ENCODE measurements at regions not wholly inside any gene's neighbourhood (a gene's known extent, or its start where the extent isn't known, plus 50 kb on each side); places are given as distances from the start of the nearest gene placed in this dataset.
A peak's percentile ranks its signal among the peaks of the same experiment; 100 is the strongest.

GRCh38 chr1:82840192-82840591 is 1039.5 kb downstream of the ADGRL2 start:
- no peak overlapping the region for H3K27ac ChIP-seq (ENCODE audit: low read depth, low read length)
- H3K4me3 ChIP-seq (ENCODE audit: low read depth, low read length): no peak overlapping the region
- no peaks in the 10 kb centered on the region for H3K36me3 ChIP-seq (ENCODE audit: insufficient read depth, low read length)
- H3K27me3 ChIP-seq (ENCODE audit: insufficient read depth, low read length): no peaks in the 10 kb centered on the region
- no peaks in the 10 kb centered on the region for H3K79me2 ChIP-seq (ENCODE audit: control insufficient read depth, insufficient read depth, low read length, unreplicated experiment)
- peaks cover 22% of the 10 kb centered on the region for H3K4me1 ChIP-seq (ENCODE audit: control insufficient read depth, insufficient read depth, low read length, unreplicated experiment)
- no peak overlapping the region for H2AFZ ChIP-seq (ENCODE audit: low read length, unreplicated experiment)

GRCh38 chr1:82837766-82838465 is 1037.2 kb downstream of the ADGRL2 start:
- no peaks in the 10 kb centered on the region for H3K27me3 ChIP-seq (ENCODE audit: insufficient read depth, low read length)
- H3K36me3 ChIP-seq (ENCODE audit: insufficient read depth, low read length): no peaks in the 10 kb centered on the region
- H3K4me3 ChIP-seq (ENCODE audit: low read depth, low read length): peak overlapping the region; percentile 17; the same call in 1 of the 2 replicates
- peak overlapping the region; percentile 51 for H2AFZ ChIP-seq (ENCODE audit: low read length, unreplicated experiment)
- peak overlapping the region; percentile 64 for H3K27ac ChIP-seq (ENCODE audit: low read depth, low read length)
- H3K4me1 ChIP-seq (ENCODE audit: control insufficient read depth, insufficient read depth, low read length, unreplicated experiment): peaks cover 22% of the 10 kb centered on the region
- no peaks in the 10 kb centered on the region for H3K79me2 ChIP-seq (ENCODE audit: control insufficient read depth, insufficient read depth, low read length, unreplicated experiment)

DNA sequence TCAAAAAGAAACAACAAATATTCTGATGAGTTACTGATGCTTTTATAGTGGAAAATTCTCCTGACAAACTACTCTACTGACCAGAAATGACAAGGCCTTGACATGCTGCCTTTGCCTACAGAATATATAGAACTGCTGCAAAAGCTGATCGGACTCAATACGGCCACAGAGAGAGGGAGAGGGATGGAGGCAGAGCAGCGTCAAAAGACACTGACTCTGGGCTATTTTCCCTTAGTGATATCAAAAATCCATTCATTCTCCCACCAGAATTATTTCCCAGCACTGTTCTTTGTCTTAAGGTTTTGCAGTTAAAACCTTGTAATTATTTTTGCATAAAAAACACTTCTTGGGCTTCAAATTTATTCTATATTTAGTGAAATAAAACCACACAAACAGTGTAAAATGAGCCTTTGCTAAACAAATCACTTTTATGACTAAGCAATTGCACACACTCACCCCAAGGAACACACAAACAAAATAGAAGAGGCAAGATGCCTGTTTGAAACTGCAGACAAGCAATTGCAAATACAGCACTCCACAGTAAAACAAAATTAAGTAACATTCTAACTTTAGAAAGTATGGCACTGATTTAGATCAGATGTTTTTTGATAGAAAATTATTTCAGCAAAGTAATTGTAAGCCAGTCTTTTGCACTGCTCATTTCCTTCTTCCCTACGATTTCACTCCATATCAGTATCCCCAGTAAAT is 1036.4 kb downstream of the ADGRL2 start:
- H3K4me1 ChIP-seq (ENCODE audit: control insufficient read depth, insufficient read depth, low read length, unreplicated experiment): peaks cover 22% of the 10 kb centered on the region

GRCh38 chr1:82836213-82836972 is 1035.7 kb downstream of the ADGRL2 start:
- Histone ChIP-seq H2AFZ (ENCODE audit: low read length, unreplicated experiment) (peak overlapping the region; percentile 51), H3K27ac (ENCODE audit: low read depth, low read length) (no peak overlapping the region), H3K4me3 (ENCODE audit: low read depth, low read length) (no peak overlapping the region), H3K4me1 (ENCODE audit: control insufficient read depth, insufficient read depth, low read length, unreplicated experiment) (peaks cover 22% of the 10 kb centered on the region), H3K36me3 (ENCODE audit: insufficient read depth, low read length) (no peaks in the 10 kb centered on the region), H3K27me3 (ENCODE audit: insufficient read depth, low read length) (no peaks in the 10 kb centered on the region), H3K79me2 (ENCODE audit: control insufficient read depth, insufficient read depth, low read length, unreplicated experiment) (no peaks in the 10 kb centered on the region)

More for the DNA sequence above, 1036.4 kb downstream of the ADGRL2 start:
- Histone ChIP-seq H3K79me2 (ENCODE audit: control insufficient read depth, insufficient read depth, low read length, unreplicated experiment) (no peaks in the 10 kb centered on the region), H3K27me3 (ENCODE audit: insufficient read depth, low read length) (no peaks in the 10 kb centered on the region), H3K36me3 (ENCODE audit: insufficient read depth, low read length) (no peaks in the 10 kb centered on the region), H3K27ac (ENCODE audit: low read depth, low read length) (peak overlapping the region; percentile 64), H3K4me3 (ENCODE audit: low read depth, low read length) (peak overlapping the region; percentile 17; the same call in 1 of the 2 replicates), H2AFZ (ENCODE audit: low read length, unreplicated experiment) (peak overlapping the region; percentile 51)

GRCh38 chr1:82830690-82831380 is 1030.1 kb downstream of the ADGRL2 start:
- H3K79me2 ChIP-seq (ENCODE audit: control insufficient read depth, insufficient read depth, low read length, unreplicated experiment): no peaks in the 10 kb centered on the region
- no peak overlapping the region for H3K4me3 ChIP-seq (ENCODE audit: low read depth, low read length)
- H2AFZ ChIP-seq (ENCODE audit: low read length, unreplicated experiment): no peak overlapping the region
- H3K4me1 ChIP-seq (ENCODE audit: control insufficient read depth, insufficient read depth, low read length, unreplicated experiment): no peaks in the 10 kb centered on the region
- H3K36me3 ChIP-seq (ENCODE audit: insufficient read depth, low read length): no peaks in the 10 kb centered on the region
- H3K27me3 ChIP-seq (ENCODE audit: insufficient read depth, low read length): no peaks in the 10 kb centered on the region
- H3K27ac ChIP-seq (ENCODE audit: low read depth, low read length): no peak overlapping the region

GRCh38 chr1:82829527-82829926 is 1028.8 kb downstream of the ADGRL2 start:
- Histone ChIP-seq H2AFZ (ENCODE audit: low read length, unreplicated experiment) (no peak overlapping the region), H3K27ac (ENCODE audit: low read depth, low read length) (no peak overlapping the region), H3K4me1 (ENCODE audit: control insufficient read depth, insufficient read depth, low read length, unreplicated experiment) (no peaks in the 10 kb centered on the region), H3K4me3 (ENCODE audit: low read depth, low read length) (no peak overlapping the region), H3K27me3 (ENCODE audit: insufficient read depth, low read length) (no peaks in the 10 kb centered on the region), H3K36me3 (ENCODE audit: insufficient read depth, low read length) (no peaks in the 10 kb centered on the region), H3K79me2 (ENCODE audit: control insufficient read depth, insufficient read depth, low read length, unreplicated experiment) (no peaks in the 10 kb centered on the region)

- H3K27ac ChIP-seq (ENCODE audit: low read depth, low read length): no peak overlapping the region
- H3K4me1 ChIP-seq (ENCODE audit: control insufficient read depth, insufficient read depth, low read length, unreplicated experiment): peaks cover 10% of the 10 kb centered on the region
- no peaks in the 10 kb centered on the region for H3K79me2 ChIP-seq (ENCODE audit: control insufficient read depth, insufficient read depth, low read length, unreplicated experiment)
- H3K27me3 ChIP-seq (ENCODE audit: insufficient read depth, low read length): no peaks in the 10 kb centered on the region
- no peak overlapping the region for H3K4me3 ChIP-seq (ENCODE audit: low read depth, low read length)
- H2AFZ ChIP-seq (ENCODE audit: low read length, unreplicated experiment): no peak overlapping the region
- no peaks in the 10 kb centered on the region for H3K36me3 ChIP-seq (ENCODE audit: insufficient read depth, low read length)
Observed at GRCh38 chr1:82823876-82824275, 1023.1 kb downstream of the ADGRL2 start.

DNA sequence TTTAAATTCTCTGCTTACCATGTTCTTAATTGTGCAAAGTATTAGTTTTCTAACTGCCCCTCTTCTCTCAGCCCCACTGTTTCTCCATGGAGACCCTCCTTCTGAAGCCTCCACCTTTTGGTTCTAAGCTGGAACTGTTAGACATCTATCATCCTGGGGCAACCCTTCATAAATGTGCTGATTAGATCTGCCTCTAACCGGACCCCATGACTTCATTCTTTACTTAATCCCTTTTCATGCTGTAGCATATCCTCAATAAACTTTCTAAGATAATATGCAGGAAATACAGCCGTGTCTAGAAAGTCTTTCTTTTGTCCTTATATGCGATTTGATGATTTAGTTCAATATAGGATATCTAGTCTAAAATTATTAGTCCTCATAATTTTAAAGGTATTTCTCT is 1020.1 kb downstream of the ADGRL2 start:
- Histone ChIP-seq H3K36me3 (ENCODE audit: insufficient read depth, low read length) (no peaks in the 10 kb centered on the region), H3K4me3 (ENCODE audit: low read depth, low read length) (peak overlapping the region; percentile 46), H3K27ac (ENCODE audit: low read depth, low read length) (no peak overlapping the region), H3K27me3 (ENCODE audit: insufficient read depth, low read length) (no peaks in the 10 kb centered on the region), H3K79me2 (ENCODE audit: control insufficient read depth, insufficient read depth, low read length, unreplicated experiment) (no peaks in the 10 kb centered on the region), H3K4me1 (ENCODE audit: control insufficient read depth, insufficient read depth, low read length, unreplicated experiment) (peaks cover 10% of the 10 kb centered on the region), H2AFZ (ENCODE audit: low read length, unreplicated experiment) (peak overlapping the region; percentile 95)

DNA sequence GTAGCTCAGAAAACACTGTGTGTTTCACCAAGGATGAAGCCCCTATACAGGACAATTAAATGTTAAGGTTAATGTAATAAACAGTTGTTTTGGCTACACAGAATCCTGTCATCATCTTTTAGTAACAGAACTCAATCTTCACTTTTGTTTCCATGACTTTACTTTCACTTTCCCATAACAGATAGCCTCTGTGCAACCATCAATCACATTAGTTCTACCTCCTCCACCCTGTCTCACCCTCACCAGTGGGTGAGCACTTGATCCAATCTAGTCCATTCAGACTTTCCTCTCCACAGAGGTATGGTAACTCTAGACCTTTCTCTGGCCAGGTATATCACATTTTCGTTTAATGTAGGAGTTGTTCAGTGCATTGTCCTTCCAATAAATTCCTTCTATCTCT is 1018.5 kb downstream of the ADGRL2 start:
- Histone ChIP-seq H3K36me3 (ENCODE audit: insufficient read depth, low read length) (no peaks in the 10 kb centered on the region), H3K27me3 (ENCODE audit: insufficient read depth, low read length) (no peaks in the 10 kb centered on the region), H3K4me1 (ENCODE audit: control insufficient read depth, insufficient read depth, low read length, unreplicated experiment) (peaks cover 10% of the 10 kb centered on the region), H3K4me3 (ENCODE audit: low read depth, low read length) (peak overlapping the region; percentile 59), H3K27ac (ENCODE audit: low read depth, low read length) (no peak overlapping the region), H3K79me2 (ENCODE audit: control insufficient read depth, insufficient read depth, low read length, unreplicated experiment) (no peaks in the 10 kb centered on the region), H2AFZ (ENCODE audit: low read length, unreplicated experiment) (peak overlapping the region; percentile 49)

DNA sequence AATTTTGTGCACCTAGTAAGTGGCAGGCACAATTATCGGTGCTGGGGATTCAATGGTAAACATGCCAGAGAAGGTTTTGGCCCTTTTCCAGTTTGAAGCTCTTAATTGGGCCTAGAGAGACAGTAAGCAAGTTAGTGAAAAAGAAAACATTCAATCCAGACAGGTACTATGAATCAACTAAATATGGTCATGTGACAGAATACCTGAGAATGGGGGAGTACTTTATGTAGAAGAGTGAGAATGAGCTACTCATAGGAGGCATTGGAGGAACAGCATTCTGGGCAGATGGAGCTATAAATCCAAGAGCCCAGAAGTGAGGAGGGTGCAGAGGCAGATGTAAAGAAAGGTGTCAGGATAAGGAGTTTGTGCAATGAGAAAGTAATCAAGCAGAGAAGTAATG is 1017.9 kb downstream of the ADGRL2 start:
- Histone ChIP-seq H3K79me2 (ENCODE audit: control insufficient read depth, insufficient read depth, low read length, unreplicated experiment) (no peaks in the 10 kb centered on the region), H2AFZ (ENCODE audit: low read length, unreplicated experiment) (peak overlapping the region; percentile 49), H3K4me1 (ENCODE audit: control insufficient read depth, insufficient read depth, low read length, unreplicated experiment) (peaks cover 10% of the 10 kb centered on the region), H3K27me3 (ENCODE audit: insufficient read depth, low read length) (no peaks in the 10 kb centered on the region), H3K36me3 (ENCODE audit: insufficient read depth, low read length) (no peaks in the 10 kb centered on the region), H3K4me3 (ENCODE audit: low read depth, low read length) (0 out of 2 replicates have a peak overlapping the region, but pooled peaks have one; percentile 59), H3K27ac (ENCODE audit: low read depth, low read length) (no peak overlapping the region)

All from ACC112 (cell line).